ENCODE measurements at regions not wholly inside any gene's neighbourhood (a gene's known extent, or its start where the extent isn't known, plus 50 kb on each side); places are given as distances from the start of the nearest gene placed in this dataset.

GRCh38 chr4:101693842-101694398, 96.6 kb upstream of the BANK1 start:
- TF ChIP-seq, protein P1, sequence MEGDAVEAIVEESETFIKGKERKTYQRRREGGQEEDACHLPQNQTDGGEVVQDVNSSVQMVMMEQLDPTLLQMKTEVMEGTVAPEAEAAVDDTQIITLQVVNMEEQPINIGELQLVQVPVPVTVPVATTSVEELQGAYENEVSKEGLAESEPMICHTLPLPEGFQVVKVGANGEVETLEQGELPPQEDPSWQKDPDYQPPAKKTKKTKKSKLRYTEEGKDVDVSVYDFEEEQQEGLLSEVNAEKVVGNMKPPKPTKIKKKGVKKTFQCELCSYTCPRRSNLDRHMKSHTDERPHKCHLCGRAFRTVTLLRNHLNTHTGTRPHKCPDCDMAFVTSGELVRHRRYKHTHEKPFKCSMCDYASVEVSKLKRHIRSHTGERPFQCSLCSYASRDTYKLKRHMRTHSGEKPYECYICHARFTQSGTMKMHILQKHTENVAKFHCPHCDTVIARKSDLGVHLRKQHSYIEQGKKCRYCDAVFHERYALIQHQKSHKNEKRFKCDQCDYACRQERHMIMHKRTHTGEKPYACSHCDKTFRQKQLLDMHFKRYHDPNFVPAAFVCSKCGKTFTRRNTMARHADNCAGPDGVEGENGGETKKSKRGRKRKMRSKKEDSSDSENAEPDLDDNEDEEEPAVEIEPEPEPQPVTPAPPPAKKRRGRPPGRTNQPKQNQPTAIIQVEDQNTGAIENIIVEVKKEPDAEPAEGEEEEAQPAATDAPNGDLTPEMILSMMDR (IDR thresholded peaks at IDR 0.05): no peak
- no peak for TF ChIP-seq EP300 (IDR thresholded peaks at IDR 0.05)
- no peak for TF ChIP-seq POLR2A (IDR thresholded peaks at IDR 0.05)

Data from tibial nerve (tissue), 4 donors.